ENCODE measurements at regions not wholly inside any gene's neighbourhood (a gene's known extent, or its start where the extent isn't known, plus 50 kb on each side); places are given as distances from the start of the nearest gene placed in this dataset.

GRCh38 chr7:19914866-19915265 is 141.4 kb upstream of the TMEM196 start:
- no peak for TF ChIP-seq FOXK2 (IDR thresholded peaks at IDR 0.05)
- no peak for TF ChIP-seq ELF4 (IDR thresholded peaks at IDR 0.05)
- TF ChIP-seq LEF1 (IDR thresholded peaks at IDR 0.05; ENCODE audit: borderline replicate concordance) = no peak
- no peak for TF ChIP-seq CTBP1 (IDR thresholded peaks at IDR 0.05; ENCODE audit: borderline replicate concordance)

All from HEK293T (cell line).